Activated CD8-positive, alpha-beta T cell treated with anti-CD3 and anti-CD28 coated beads, Interleukin-2, amount 10 ng/mL, durations not matched to agents 7 days and 5 days (primary cell): ENCODE measurements at regions not wholly inside any gene's neighbourhood (a gene's known extent, or its start where the extent isn't known, plus 50 kb on each side); places are given as distances from the start of the nearest gene placed in this dataset.
"Not testable (repeated sequence)": the region's sequence is repeated elsewhere in the genome, so short reads cannot be mapped to it uniquely, and the experiment has no call there.

Experiments
- ATAC-seq: fragments of 150-1000 bp; cut with Tn5 transposase; one replicate; pipeline ENCODE4 v1.10.0; 2021; ENCODE audit warnings: moderate library complexity
- CTCF ChIA-PET: fragments of 350-600 bp; sonication (Branson Sonifier 250); formaldehyde crosslinking; loops from one replicate; lab custom pipeline; 2021; ENCODE audit warnings: antibody characterized with exemption; lab: Charles Lee
- POLR2A ChIA-PET: fragments of 350-600 bp; sonication (Branson Sonifier 250); formaldehyde crosslinking; loops from one replicate; lab custom pipeline; 2021; ENCODE audit warnings: antibody characterized with exemption; lab: Charles Lee
- DNase-seq: peaks from one replicate; pipeline ENCODE4 v3.0.0-alpha.2; 2020
- H3K27ac Mint-ChIP-seq: one replicate; pipeline ENCODE4 v1.8.0; 2021; ENCODE audit warnings: mild to moderate bottlenecking, mixed read lengths
- H3K27me3 Mint-ChIP-seq: one replicate; pipeline ENCODE4 v1.8.0; 2021; ENCODE audit warnings: low read depth, mixed read lengths
- H3K36me3 Mint-ChIP-seq: one replicate; pipeline ENCODE4 v1.8.0; 2021; ENCODE audit warnings: low read depth, mixed read lengths
- H3K4me1 Mint-ChIP-seq: one replicate; pipeline ENCODE4 v1.8.0; 2021; ENCODE audit warnings: low read depth, mixed read lengths
- H3K4me3 Mint-ChIP-seq: one replicate; pipeline ENCODE4 v1.8.0; 2021; ENCODE audit warnings: mild to moderate bottlenecking, mixed read lengths
- H3K9me3 Mint-ChIP-seq: one replicate; pipeline ENCODE4 v1.8.0; 2022; ENCODE audit warnings: mixed read lengths; ENCODE audit not compliant: insufficient read depth

GRCh38 chr5:28328681-28329080 is 1290.3 kb upstream of the CDH9 start:
- Mint-ChIP-seq H3K4me3 (no peak overlapping the region), H3K27me3 (no peaks in the 10 kb centered on the region), H3K27ac (no peak overlapping the region), H3K4me1 (no peaks in the 10 kb centered on the region), H3K36me3 (no peaks in the 10 kb centered on the region), H3K9me3 (peaks cover 30% of the 10 kb centered on the region)
- CTCF ChIA-PET: no interaction called here
- ATAC-seq (no peak), DNase-seq (no peak)
- POLR2A ChIA-PET: no interaction called here

- peaks cover 16% of the 10 kb centered on the region for H3K9me3 Mint-ChIP-seq
- ATAC-seq (no peak), DNase-seq (no peak)
- H3K27ac Mint-ChIP-seq: no peak overlapping the region
- no peaks in the 10 kb centered on the region for H3K27me3 Mint-ChIP-seq
- ChIA-PET CTCF (no interaction called here), POLR2A (no interaction called here)
- no peaks in the 10 kb centered on the region for H3K4me1 Mint-ChIP-seq
- H3K4me3 Mint-ChIP-seq: no peak overlapping the region
- H3K36me3 Mint-ChIP-seq: no peaks in the 10 kb centered on the region
Measured at GRCh38 chr5:28324174-28324573, 1285.8 kb upstream of the CDH9 start.

- H3K36me3 Mint-ChIP-seq: no peaks in the 10 kb centered on the region
- no peak for DNase-seq
- H3K27ac Mint-ChIP-seq: no peak overlapping the region
- ChIA-PET CTCF (no interaction called here), POLR2A (no interaction called here)
- H3K4me1 Mint-ChIP-seq: no peaks in the 10 kb centered on the region
- ATAC-seq: no peak
- H3K27me3 Mint-ChIP-seq: no peaks in the 10 kb centered on the region
- no peak overlapping the region for H3K4me3 Mint-ChIP-seq
- H3K9me3 Mint-ChIP-seq: peaks cover 14% of the 10 kb centered on the region
Measured at GRCh38 chr5:28313953-28314352, 1275.6 kb upstream of the CDH9 start.

GRCh38 chr5:28313321-28313951 is 1275.0 kb upstream of the CDH9 start:
- Mint-ChIP-seq H3K4me3 (no peak overlapping the region), H3K27me3 (no peaks in the 10 kb centered on the region), H3K27ac (no peak overlapping the region), H3K4me1 (no peaks in the 10 kb centered on the region), H3K36me3 (no peaks in the 10 kb centered on the region), H3K9me3 (peaks cover 8% of the 10 kb centered on the region)
- POLR2A ChIA-PET: no interaction called here
- ATAC-seq (no peak), DNase-seq (no peak)
- CTCF ChIA-PET: no interaction called here

- Mint-ChIP-seq H3K27me3 (no peaks in the 10 kb centered on the region), H3K36me3 (no peaks in the 10 kb centered on the region), H3K4me3 (no peak overlapping the region), H3K9me3 (peaks cover 12% of the 10 kb centered on the region), H3K4me1 (no peaks in the 10 kb centered on the region), H3K27ac (no peak overlapping the region)
- CTCF ChIA-PET: no interaction called here
- ATAC-seq (no peak), DNase-seq (no peak)
- POLR2A ChIA-PET: no interaction called here
Measured at GRCh38 chr5:28310696-28311095, 1272.3 kb upstream of the CDH9 start.

- no peak for ATAC-seq
- no peaks in the 10 kb centered on the region for H3K4me1 Mint-ChIP-seq
- CTCF ChIA-PET: no interaction called here
- peaks cover 15% of the 10 kb centered on the region for H3K9me3 Mint-ChIP-seq
- no peak overlapping the region for H3K4me3 Mint-ChIP-seq
- no peaks in the 10 kb centered on the region for H3K36me3 Mint-ChIP-seq
- POLR2A ChIA-PET: no interaction called here
- no peak for DNase-seq
- no peaks in the 10 kb centered on the region for H3K27me3 Mint-ChIP-seq
- no peak overlapping the region for H3K27ac Mint-ChIP-seq
Measured at GRCh38 chr5:28305891-28306290, 1267.5 kb upstream of the CDH9 start.

GRCh38 chr5:28301712-28302111 is 1263.3 kb upstream of the CDH9 start:
- Mint-ChIP-seq H3K27me3 (no peaks in the 10 kb centered on the region), H3K27ac (no peak overlapping the region), H3K36me3 (no peaks in the 10 kb centered on the region), H3K9me3 (peaks cover 16% of the 10 kb centered on the region), H3K4me3 (no peak overlapping the region), H3K4me1 (no peaks in the 10 kb centered on the region)
- CTCF ChIA-PET: no interaction called here
- POLR2A ChIA-PET: no interaction called here
- DNase-seq: no peak
- ATAC-seq: no peak

GRCh38 chr5:28296254-28297013 is 1258.0 kb upstream of the CDH9 start:
- Mint-ChIP-seq H3K27ac (no peak overlapping the region), H3K9me3 (peaks cover 29% of the 10 kb centered on the region), H3K4me3 (no peak overlapping the region), H3K4me1 (no peaks in the 10 kb centered on the region), H3K27me3 (no peaks in the 10 kb centered on the region), H3K36me3 (no peaks in the 10 kb centered on the region)
- no peak for ATAC-seq
- DNase-seq: no peak
- ChIA-PET POLR2A (no interaction called here), CTCF (no interaction called here)

- H3K4me1 Mint-ChIP-seq, H3K36me3 Mint-ChIP-seq, CTCF ChIA-PET, DNase-seq, H3K27me3 Mint-ChIP-seq, POLR2A ChIA-PET, H3K27ac Mint-ChIP-seq, ATAC-seq, H3K4me3 Mint-ChIP-seq: not testable (repeated sequence)
- H3K9me3 Mint-ChIP-seq: peaks cover 27% of the 10 kb centered on the region
Measured at GRCh38 chr5:28287021-28287420, 1248.6 kb upstream of the CDH9 start.

GRCh38 chr5:28286566-28286965 is 1248.2 kb upstream of the CDH9 start:
- no peaks in the 10 kb centered on the region for H3K36me3 Mint-ChIP-seq
- no peak overlapping the region for H3K27ac Mint-ChIP-seq
- H3K9me3 Mint-ChIP-seq: peaks cover 25% of the 10 kb centered on the region
- no peaks in the 10 kb centered on the region for H3K4me1 Mint-ChIP-seq
- no peak overlapping the region for H3K4me3 Mint-ChIP-seq
- ChIA-PET POLR2A (no interaction called here), CTCF (no interaction called here)
- no peaks in the 10 kb centered on the region for H3K27me3 Mint-ChIP-seq
- DNase-seq: no peak
- ATAC-seq: no peak

GRCh38 chr5:28284788-28285187 is 1246.4 kb upstream of the CDH9 start:
- POLR2A ChIA-PET: no interaction called here
- Mint-ChIP-seq H3K9me3 (peaks cover 25% of the 10 kb centered on the region), H3K27ac (no peak overlapping the region), H3K4me1 (no peaks in the 10 kb centered on the region), H3K4me3 (no peak overlapping the region), H3K36me3 (no peaks in the 10 kb centered on the region), H3K27me3 (no peaks in the 10 kb centered on the region)
- CTCF ChIA-PET: no interaction called here
- DNase-seq (no peak), ATAC-seq (no peak)

- Mint-ChIP-seq H3K9me3 (peaks cover 24% of the 10 kb centered on the region), H3K27me3 (no peaks in the 10 kb centered on the region), H3K4me3 (no peak overlapping the region), H3K4me1 (no peaks in the 10 kb centered on the region), H3K27ac (no peak overlapping the region), H3K36me3 (no peaks in the 10 kb centered on the region)
- DNase-seq: no peak
- CTCF ChIA-PET: no interaction called here
- POLR2A ChIA-PET: no interaction called here
- no peak for ATAC-seq
Measured at GRCh38 chr5:28281351-28281750, 1243.0 kb upstream of the CDH9 start.
